GM12891 (cell line): ENCODE measurements at regions not wholly inside any gene's neighbourhood (a gene's known extent, or its start where the extent isn't known, plus 50 kb on each side); places are given as distances from the start of the nearest gene placed in this dataset.

Source experiments
- POLR2A ChIP-seq: IDR thresholded peaks from 2 replicates; pipeline ENCODE4 v1.6.1; 2011; ENCODE audit warnings: low read depth, low read length, control low read depth
- POLR2AphosphoS5 ChIP-seq: IDR thresholded peaks from 2 replicates; pipeline ENCODE4 v1.6.1; 2011; ENCODE audit warnings: low read depth, low read length, control low read depth

DNA sequence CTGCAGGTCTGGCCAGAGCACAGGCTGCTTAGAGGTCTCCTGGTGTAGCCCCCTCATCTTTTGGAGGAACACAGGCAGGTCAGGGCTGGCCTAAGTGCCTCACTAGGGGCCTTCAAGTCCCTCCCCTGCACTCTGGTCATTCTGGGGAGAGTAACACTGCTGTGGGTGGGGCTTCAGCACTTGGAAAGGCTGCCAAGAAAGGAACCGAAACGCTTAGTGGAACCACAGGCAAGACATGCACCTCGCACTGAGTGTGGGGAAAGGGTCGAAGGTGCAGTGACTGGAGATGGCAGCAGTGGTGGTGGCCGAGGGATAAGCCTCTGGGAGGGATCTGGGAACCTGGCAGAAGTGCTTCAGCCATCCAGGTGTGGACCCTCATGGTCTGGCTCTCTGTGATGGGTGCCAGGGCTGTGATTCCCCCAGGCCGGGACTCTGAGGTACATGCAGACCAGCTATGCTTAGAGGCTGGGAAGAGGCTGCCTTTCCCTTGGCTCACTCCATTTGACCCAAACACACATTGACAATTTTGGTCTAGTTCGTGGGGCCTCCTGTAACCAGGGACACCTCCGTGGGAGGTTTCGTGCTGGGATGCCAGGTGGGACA is 182.9 kb upstream of the CSF3R start:
- TF ChIP-seq POLR2A (no peak), POLR2AphosphoS5 (no peak)
